ENCODE measurements at regions not wholly inside any gene's neighbourhood (a gene's known extent, or its start where the extent isn't known, plus 50 kb on each side); places are given as distances from the start of the nearest gene placed in this dataset.

DNA sequence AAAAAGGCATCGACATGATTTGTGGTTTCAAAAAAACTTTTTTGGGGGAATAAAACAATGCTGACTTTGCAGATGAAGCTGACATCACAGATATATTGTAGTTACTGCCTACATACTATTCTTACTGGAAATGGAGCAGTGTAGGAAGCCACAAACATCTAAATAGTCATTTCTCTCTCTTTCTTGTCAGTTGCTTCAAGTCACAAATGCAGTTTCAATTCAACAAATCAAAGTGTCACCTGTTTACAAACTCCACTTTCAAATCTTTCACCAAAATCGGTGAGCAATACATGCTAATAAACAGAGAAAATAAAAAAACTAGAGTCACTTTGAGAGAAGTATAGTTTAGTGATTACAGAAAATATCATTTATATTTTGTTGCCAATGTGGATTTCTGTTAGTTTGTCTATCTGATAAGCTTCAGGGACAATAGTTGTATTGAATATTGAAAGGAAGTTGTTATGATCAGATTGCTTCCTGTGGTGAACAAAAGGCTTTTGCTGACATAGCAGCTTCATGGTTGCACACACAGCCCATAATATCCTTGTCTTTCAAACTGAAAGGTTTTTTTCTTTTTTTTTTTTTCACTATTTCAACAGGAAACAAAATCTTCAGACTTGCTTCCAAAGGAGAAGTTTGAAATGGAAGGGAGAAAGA lies 49.7 kb upstream of the PTPN13 start:
- 15 to 38% (median 20%) methylated on average over 2 of the region's 2 CpGs for WGBS, 5 donors
- peak overlapping the region in 2 of 8 donors; percentile 3 to 43 for H3K27ac ChIP-seq
- no peak for DNase-seq

More for the DNA sequence above, 49.7 kb upstream of the PTPN13 start:
- Histone ChIP-seq H3K4me3 (no peak overlapping the region), H3K9me3 (peaks cover 0 to 3% (median 0%) of the 10 kb centered on the region in 8 donors), H3K27me3 (replicated peaks in 1 of 7) (peaks cover 0 to 57% (median 0%) of the 10 kb centered on the region in 7 donors), H3K4me1 (peaks cover 0 to 14% (median 7%) of the 10 kb centered on the region in 6 donors), H3K36me3 (no peaks in the 10 kb centered on the region)
- TF ChIP-seq POLR2A (IDR thresholded peaks at IDR 0.05) (no peak), POLR2AphosphoS5 (IDR thresholded peaks at IDR 0.05) (no peak)
- TF ChIP-seq, protein P1, sequence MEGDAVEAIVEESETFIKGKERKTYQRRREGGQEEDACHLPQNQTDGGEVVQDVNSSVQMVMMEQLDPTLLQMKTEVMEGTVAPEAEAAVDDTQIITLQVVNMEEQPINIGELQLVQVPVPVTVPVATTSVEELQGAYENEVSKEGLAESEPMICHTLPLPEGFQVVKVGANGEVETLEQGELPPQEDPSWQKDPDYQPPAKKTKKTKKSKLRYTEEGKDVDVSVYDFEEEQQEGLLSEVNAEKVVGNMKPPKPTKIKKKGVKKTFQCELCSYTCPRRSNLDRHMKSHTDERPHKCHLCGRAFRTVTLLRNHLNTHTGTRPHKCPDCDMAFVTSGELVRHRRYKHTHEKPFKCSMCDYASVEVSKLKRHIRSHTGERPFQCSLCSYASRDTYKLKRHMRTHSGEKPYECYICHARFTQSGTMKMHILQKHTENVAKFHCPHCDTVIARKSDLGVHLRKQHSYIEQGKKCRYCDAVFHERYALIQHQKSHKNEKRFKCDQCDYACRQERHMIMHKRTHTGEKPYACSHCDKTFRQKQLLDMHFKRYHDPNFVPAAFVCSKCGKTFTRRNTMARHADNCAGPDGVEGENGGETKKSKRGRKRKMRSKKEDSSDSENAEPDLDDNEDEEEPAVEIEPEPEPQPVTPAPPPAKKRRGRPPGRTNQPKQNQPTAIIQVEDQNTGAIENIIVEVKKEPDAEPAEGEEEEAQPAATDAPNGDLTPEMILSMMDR (IDR thresholded peaks at IDR 0.05 in 8 of 11, conservative IDR thresholded peaks at IDR 0.05 in 3 of 11), result no peak
- intact Hi-C loops (cut with DNase I; ENCODE audit: low total_unique reads), result no loop called here

Small RNAs in the stretch of these regions (microRNA-seq; reads per million reads assigned to microRNA genes)
- 0 to 0.36 (median 0) reads per million in 3 donors for gene MIR4452

Small RNAs in the stretch of these regions (small RNA-seq; reads per million reads assigned to genes)
- gene MIR4452, result 0 reads per million in 4 donors

All from spleen (tissue), 11 donors.